CD4-positive, alpha-beta T cell treated with Interleukin-4 for 1 hour (primary cell): ENCODE measurements at regions not wholly inside any gene's neighbourhood (a gene's known extent, or its start where the extent isn't known, plus 50 kb on each side); places are given as distances from the start of the nearest gene placed in this dataset.
"Not testable (repeated sequence)": the region's sequence is repeated elsewhere in the genome, so short reads cannot be mapped to it uniquely, and the experiment has no call there.

Experiments
- DNase-seq, 2 donors: peaks; one replicate each; pipeline ENCODE4 v3.0.0-alpha.2; 2020 to 2022

- DNase-seq = no peak
These were observed 78.0 kb downstream of the SOWAHC start for GRCh38 chr2:109692013-109692743.

GRCh38 chr2:109692831-109693230, 78.7 kb downstream of the SOWAHC start:
- not testable (repeated sequence) for DNase-seq

GRCh38 chr2:109693292-109693691, 79.1 kb downstream of the SOWAHC start:
- DNase-seq = not testable (repeated sequence)

- no peak for DNase-seq
These were observed 80.0 kb downstream of the SOWAHC start for GRCh38 chr2:109694190-109694589.

GRCh38 chr2:109695290-109695689, 81.1 kb downstream of the SOWAHC start:
- DNase-seq = no peak

GRCh38 chr2:109699646-109700045, 85.5 kb downstream of the SOWAHC start:
- DNase-seq = no peak

GRCh38 chr2:109700680-109701274, 86.6 kb downstream of the SOWAHC start:
- DNase-seq = no peak

GRCh38 chr2:109701362-109701761, 87.2 kb downstream of the SOWAHC start:
- DNase-seq = no peak

GRCh38 chr2:109702250-109702985, 88.3 kb downstream of the SOWAHC start:
- DNase-seq = no peak

GRCh38 chr2:109703077-109703476, 88.9 kb downstream of the SOWAHC start:
- no peak for DNase-seq

GRCh38 chr2:109703798-109704197, 89.6 kb downstream of the SOWAHC start:
- DNase-seq = no peak

GRCh38 chr2:109707281-109708147, 86.6 kb upstream of the RGPD5 start:
- DNase-seq = no peak

- no peak for DNase-seq
These were observed 83.4 kb upstream of the RGPD5 start for GRCh38 chr2:109710505-109711229.

GRCh38 chr2:109711230-109712122, 82.6 kb upstream of the RGPD5 start:
- DNase-seq = no peak

- DNase-seq = no peak
These were observed 82.0 kb upstream of the RGPD5 start for GRCh38 chr2:109712123-109712449.

- DNase-seq = no peak
These were observed 81.4 kb upstream of the RGPD5 start for GRCh38 chr2:109712746-109713145.

- no peak for DNase-seq
These were observed 78.7 kb upstream of the RGPD5 start for GRCh38 chr2:109715313-109715805.

GRCh38 chr2:109716596-109716995, 77.5 kb upstream of the RGPD5 start:
- DNase-seq = not testable (repeated sequence)

GRCh38 chr2:109718139-109718538, 76.0 kb upstream of the RGPD5 start:
- DNase-seq = no peak

- no peak for DNase-seq
These were observed 74.2 kb upstream of the RGPD5 start for GRCh38 chr2:109719871-109720270.
